ENCODE measurements at regions not wholly inside any gene's neighbourhood (a gene's known extent, or its start where the extent isn't known, plus 50 kb on each side); places are given as distances from the start of the nearest gene placed in this dataset.

DNA sequence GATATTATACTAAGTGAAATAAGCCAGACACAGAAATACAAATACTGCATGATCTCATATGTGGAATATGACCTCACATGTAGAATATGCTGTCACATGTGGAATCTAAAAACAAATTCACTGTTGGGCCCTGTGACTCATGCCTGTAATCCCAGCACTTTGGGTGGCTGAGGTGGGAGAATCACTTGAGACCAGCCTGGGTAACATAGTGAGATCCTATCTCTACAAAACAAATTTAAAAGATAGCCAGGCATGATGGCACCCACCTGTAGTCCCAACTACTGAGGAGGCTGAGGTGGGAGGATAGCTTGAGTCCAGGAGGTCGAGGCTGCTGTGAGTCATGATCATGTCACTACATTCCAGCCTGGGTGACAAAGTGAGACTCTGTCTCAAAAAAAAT is 160.3 kb downstream of the PTEN start:
- no peak overlapping the region for H3K4me3 ChIP-seq (ENCODE audit: low read depth in 1 of 5, low read length in 5 of 5)
- no peak overlapping the region for H3K9ac ChIP-seq (ENCODE audit: low read length in 5 of 5)
- H3K4me1 ChIP-seq (ENCODE audit: control insufficient read depth in 5 of 5, insufficient read depth in 5 of 5, low read length in 5 of 5) = peaks cover 0 to 16% (median 5%) of the 10 kb centered on the region in 5 donors
- H3K36me3 ChIP-seq (ENCODE audit: control insufficient read depth in 5 of 5, insufficient read depth in 5 of 5, low read length in 5 of 5) = no peaks in the 10 kb centered on the region
- no peaks in the 10 kb centered on the region for H3K27me3 ChIP-seq (ENCODE audit: control insufficient read depth in 5 of 5, insufficient read depth in 4 of 5, low read length in 5 of 5)
- no peak overlapping the region for H3K27ac ChIP-seq (ENCODE audit: low read depth, low read length)
- H3K9me3 ChIP-seq (ENCODE audit: control insufficient read depth in 5 of 5, low read length in 5 of 5) = peaks cover 0 to 7% (median 0%) of the 10 kb centered on the region in 5 donors

GRCh38 chr10:88026031-88026430 is 162.6 kb downstream of the PTEN start:
- Histone ChIP-seq H3K9me3 (ENCODE audit: control insufficient read depth in 5 of 5, low read length in 5 of 5) (peaks cover 0 to 7% (median 0%) of the 10 kb centered on the region in 5 donors), H3K27ac (ENCODE audit: low read depth, low read length) (no peak overlapping the region), H3K4me3 (ENCODE audit: low read depth in 1 of 5, low read length in 5 of 5) (no peak overlapping the region), H3K36me3 (ENCODE audit: control insufficient read depth in 5 of 5, insufficient read depth in 5 of 5, low read length in 5 of 5) (no peaks in the 10 kb centered on the region), H3K9ac (ENCODE audit: low read length in 5 of 5) (no peak overlapping the region), H3K4me1 (ENCODE audit: control insufficient read depth in 5 of 5, insufficient read depth in 5 of 5, low read length in 5 of 5) (peaks cover 0 to 16% (median 5%) of the 10 kb centered on the region in 5 donors), H3K27me3 (ENCODE audit: control insufficient read depth in 5 of 5, insufficient read depth in 4 of 5, low read length in 5 of 5) (no peaks in the 10 kb centered on the region)

DNA sequence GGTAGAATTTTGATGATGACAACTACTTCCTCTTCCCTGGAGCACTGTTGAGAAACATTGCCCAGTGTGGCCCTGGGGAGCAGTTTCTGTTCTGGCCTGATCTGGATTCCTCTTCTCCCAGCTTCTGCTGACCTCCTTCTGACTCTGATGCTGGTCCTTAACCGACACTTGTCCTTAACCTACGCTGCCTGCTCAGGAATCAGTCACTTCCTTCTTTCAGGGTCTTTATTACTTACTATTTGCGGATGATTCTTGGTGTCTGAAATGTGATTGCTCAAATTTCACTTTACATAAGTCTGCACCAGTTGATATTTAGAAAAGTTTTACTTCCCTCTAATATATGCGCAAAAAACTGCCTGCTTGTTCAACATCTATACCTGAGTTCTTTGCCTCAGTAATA is 164.1 kb downstream of the PTEN start:
- no peak overlapping the region for H3K4me3 ChIP-seq (ENCODE audit: low read depth in 1 of 5, low read length in 5 of 5)
- H3K27ac ChIP-seq (ENCODE audit: low read depth, low read length) = no peak overlapping the region
- H3K9me3 ChIP-seq (ENCODE audit: control insufficient read depth in 5 of 5, low read length in 5 of 5) = peaks cover 0 to 7% (median 0%) of the 10 kb centered on the region in 5 donors
- no peaks in the 10 kb centered on the region for H3K27me3 ChIP-seq (ENCODE audit: control insufficient read depth in 5 of 5, insufficient read depth in 4 of 5, low read length in 5 of 5)
- no peak overlapping the region for H3K9ac ChIP-seq (ENCODE audit: low read length in 5 of 5)
- no peaks in the 10 kb centered on the region for H3K36me3 ChIP-seq (ENCODE audit: control insufficient read depth in 5 of 5, insufficient read depth in 5 of 5, low read length in 5 of 5)
- peaks cover 0 to 16% (median 5%) of the 10 kb centered on the region in 5 donors for H3K4me1 ChIP-seq (ENCODE audit: control insufficient read depth in 5 of 5, insufficient read depth in 5 of 5, low read length in 5 of 5)

GRCh38 chr10:88028072-88028471 is 164.6 kb downstream of the PTEN start:
- Histone ChIP-seq H3K27me3 (ENCODE audit: control insufficient read depth in 5 of 5, insufficient read depth in 4 of 5, low read length in 5 of 5) (no peaks in the 10 kb centered on the region), H3K4me3 (ENCODE audit: low read depth in 1 of 5, low read length in 5 of 5) (no peak overlapping the region), H3K9ac (ENCODE audit: low read length in 5 of 5) (no peak overlapping the region), H3K4me1 (ENCODE audit: control insufficient read depth in 5 of 5, insufficient read depth in 5 of 5, low read length in 5 of 5) (peaks cover 0 to 16% (median 5%) of the 10 kb centered on the region in 5 donors), H3K9me3 (ENCODE audit: control insufficient read depth in 5 of 5, low read length in 5 of 5) (peaks cover 0 to 7% (median 0%) of the 10 kb centered on the region in 5 donors), H3K27ac (ENCODE audit: low read depth, low read length) (no peak overlapping the region), H3K36me3 (ENCODE audit: control insufficient read depth in 5 of 5, insufficient read depth in 5 of 5, low read length in 5 of 5) (no peaks in the 10 kb centered on the region)

- H3K4me1 ChIP-seq (ENCODE audit: control insufficient read depth in 5 of 5, insufficient read depth in 5 of 5, low read length in 5 of 5) = peaks cover 0 to 16% (median 5%) of the 10 kb centered on the region in 5 donors
- peaks cover 0 to 7% (median 0%) of the 10 kb centered on the region in 5 donors for H3K9me3 ChIP-seq (ENCODE audit: control insufficient read depth in 5 of 5, low read length in 5 of 5)
- no peak overlapping the region for H3K4me3 ChIP-seq (ENCODE audit: low read depth in 1 of 5, low read length in 5 of 5)
- no peaks in the 10 kb centered on the region for H3K27me3 ChIP-seq (ENCODE audit: control insufficient read depth in 5 of 5, insufficient read depth in 4 of 5, low read length in 5 of 5)
- H3K27ac ChIP-seq (ENCODE audit: low read depth, low read length) = no peak overlapping the region
- H3K9ac ChIP-seq (ENCODE audit: low read length in 5 of 5) = no peak overlapping the region
- H3K36me3 ChIP-seq (ENCODE audit: control insufficient read depth in 5 of 5, insufficient read depth in 5 of 5, low read length in 5 of 5) = no peaks in the 10 kb centered on the region
Observed at GRCh38 chr10:88028654-88029053, 165.2 kb downstream of the PTEN start.

- H3K4me3 ChIP-seq (ENCODE audit: low read depth in 1 of 5, low read length in 5 of 5) = no peak overlapping the region
- no peak overlapping the region for H3K27ac ChIP-seq (ENCODE audit: low read depth, low read length)
- H3K27me3 ChIP-seq (ENCODE audit: control insufficient read depth in 5 of 5, insufficient read depth in 4 of 5, low read length in 5 of 5) = no peaks in the 10 kb centered on the region
- no peak overlapping the region for H3K9ac ChIP-seq (ENCODE audit: low read length in 5 of 5)
- H3K36me3 ChIP-seq (ENCODE audit: control insufficient read depth in 5 of 5, insufficient read depth in 5 of 5, low read length in 5 of 5) = no peaks in the 10 kb centered on the region
- H3K4me1 ChIP-seq (ENCODE audit: control insufficient read depth in 5 of 5, insufficient read depth in 5 of 5, low read length in 5 of 5) = peaks cover 0 to 4% (median 0%) of the 10 kb centered on the region in 5 donors
- H3K9me3 ChIP-seq (ENCODE audit: control insufficient read depth in 5 of 5, low read length in 5 of 5) = no peaks in the 10 kb centered on the region
Observed at GRCh38 chr10:88032566-88032965, 169.1 kb downstream of the PTEN start.

DNA sequence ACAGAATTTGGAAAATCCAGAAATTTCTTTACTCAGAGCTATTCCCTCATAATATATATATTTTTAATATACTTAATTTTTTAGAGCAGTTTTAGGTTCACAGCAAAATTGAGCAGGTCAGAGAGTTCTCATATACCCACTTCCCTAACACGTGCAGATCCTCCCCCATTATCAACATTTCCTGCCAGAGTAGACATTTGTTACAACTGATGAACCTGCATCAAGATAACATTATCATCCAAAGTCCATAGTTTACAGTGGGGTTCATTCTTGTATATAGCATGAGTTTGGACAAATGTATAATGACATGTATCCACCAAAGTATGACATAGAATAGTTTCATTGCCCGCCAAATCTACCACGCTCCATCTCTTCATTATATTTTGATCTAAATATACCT is 170.0 kb downstream of the PTEN start:
- no peaks in the 10 kb centered on the region for H3K9me3 ChIP-seq (ENCODE audit: control insufficient read depth in 5 of 5, low read length in 5 of 5)
- no peaks in the 10 kb centered on the region for H3K36me3 ChIP-seq (ENCODE audit: control insufficient read depth in 5 of 5, insufficient read depth in 5 of 5, low read length in 5 of 5)
- no peak overlapping the region for H3K9ac ChIP-seq (ENCODE audit: low read length in 5 of 5)
- H3K4me1 ChIP-seq (ENCODE audit: control insufficient read depth in 5 of 5, insufficient read depth in 5 of 5, low read length in 5 of 5) = no peaks in the 10 kb centered on the region
- H3K27me3 ChIP-seq (ENCODE audit: control insufficient read depth in 5 of 5, insufficient read depth in 4 of 5, low read length in 5 of 5) = no peaks in the 10 kb centered on the region
- H3K4me3 ChIP-seq (ENCODE audit: low read depth in 1 of 5, low read length in 5 of 5) = no peak overlapping the region
- no peak overlapping the region for H3K27ac ChIP-seq (ENCODE audit: low read depth, low read length)

DNA sequence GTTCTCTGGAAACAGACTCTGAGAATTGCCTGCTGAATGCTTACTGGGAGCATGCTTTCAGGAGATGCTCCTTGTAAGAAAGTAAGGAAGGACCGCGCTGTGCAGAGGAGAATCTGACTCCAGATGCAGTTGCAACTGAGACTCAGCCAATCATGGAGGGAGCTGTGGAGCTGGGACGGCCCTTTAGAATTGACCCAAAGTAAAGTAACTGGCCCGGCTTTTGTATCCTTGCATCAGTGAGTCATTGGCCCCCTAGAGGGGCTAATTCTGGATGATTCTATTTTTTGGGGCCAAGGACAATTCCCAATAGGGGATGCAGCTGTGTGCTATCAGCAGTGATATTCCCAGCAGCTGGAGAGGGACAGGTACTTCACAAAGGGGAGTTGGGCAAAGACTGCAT is 170.4 kb downstream of the PTEN start:
- H3K4me1 ChIP-seq (ENCODE audit: control insufficient read depth in 5 of 5, insufficient read depth in 5 of 5, low read length in 5 of 5) = no peaks in the 10 kb centered on the region
- no peaks in the 10 kb centered on the region for H3K27me3 ChIP-seq (ENCODE audit: control insufficient read depth in 5 of 5, insufficient read depth in 4 of 5, low read length in 5 of 5)
- H3K27ac ChIP-seq (ENCODE audit: low read depth, low read length) = no peak overlapping the region
- no peak overlapping the region for H3K4me3 ChIP-seq (ENCODE audit: low read depth in 1 of 5, low read length in 5 of 5)
- H3K36me3 ChIP-seq (ENCODE audit: control insufficient read depth in 5 of 5, insufficient read depth in 5 of 5, low read length in 5 of 5) = no peaks in the 10 kb centered on the region
- no peak overlapping the region for H3K9ac ChIP-seq (ENCODE audit: low read length in 5 of 5)
- H3K9me3 ChIP-seq (ENCODE audit: control insufficient read depth in 5 of 5, low read length in 5 of 5) = no peaks in the 10 kb centered on the region

DNA sequence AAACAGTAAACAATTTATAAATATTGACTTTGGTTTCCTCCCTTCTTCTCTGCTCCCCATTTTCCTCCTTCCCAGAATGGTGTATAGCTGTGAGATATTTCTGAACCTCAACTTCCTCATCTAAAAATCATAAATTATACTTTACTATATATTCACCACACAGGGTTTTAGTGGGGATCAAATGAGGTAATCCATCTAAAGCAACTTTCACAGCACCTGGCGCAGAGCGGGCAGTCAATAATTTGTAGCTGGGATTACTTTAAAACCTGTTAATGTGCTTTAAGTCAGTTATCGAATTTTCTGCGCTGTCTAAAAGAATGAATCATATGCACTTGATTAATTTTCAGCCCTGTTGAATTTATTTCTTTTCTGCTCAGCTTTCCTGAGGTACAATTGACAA is 172.7 kb downstream of the PTEN start:
- Histone ChIP-seq H3K9ac (ENCODE audit: low read length in 5 of 5) (no peak overlapping the region), H3K36me3 (ENCODE audit: control insufficient read depth in 5 of 5, insufficient read depth in 5 of 5, low read length in 5 of 5) (no peaks in the 10 kb centered on the region), H3K4me1 (ENCODE audit: control insufficient read depth in 5 of 5, insufficient read depth in 5 of 5, low read length in 5 of 5) (peaks cover 0 to 10% (median 6%) of the 10 kb centered on the region in 5 donors), H3K4me3 (ENCODE audit: low read depth in 1 of 5, low read length in 5 of 5) (no peak overlapping the region), H3K9me3 (ENCODE audit: control insufficient read depth in 5 of 5, low read length in 5 of 5) (no peaks in the 10 kb centered on the region), H3K27ac (ENCODE audit: low read depth, low read length) (no peak overlapping the region), H3K27me3 (ENCODE audit: control insufficient read depth in 5 of 5, insufficient read depth in 4 of 5, low read length in 5 of 5) (no peaks in the 10 kb centered on the region)

GRCh38 chr10:88037623-88038022 is 174.2 kb downstream of the PTEN start:
- Histone ChIP-seq H3K4me1 (ENCODE audit: control insufficient read depth in 5 of 5, insufficient read depth in 5 of 5, low read length in 5 of 5) (peaks cover 0 to 25% (median 19%) of the 10 kb centered on the region in 5 donors), H3K9me3 (ENCODE audit: control insufficient read depth in 5 of 5, low read length in 5 of 5) (no peaks in the 10 kb centered on the region), H3K36me3 (ENCODE audit: control insufficient read depth in 5 of 5, insufficient read depth in 5 of 5, low read length in 5 of 5) (no peaks in the 10 kb centered on the region), H3K27me3 (ENCODE audit: control insufficient read depth in 5 of 5, insufficient read depth in 4 of 5, low read length in 5 of 5) (no peaks in the 10 kb centered on the region), H3K4me3 (ENCODE audit: low read depth in 1 of 5, low read length in 5 of 5) (no peak overlapping the region), H3K9ac (ENCODE audit: low read length in 5 of 5) (no peak overlapping the region), H3K27ac (ENCODE audit: low read depth, low read length) (no peak overlapping the region)

DNA sequence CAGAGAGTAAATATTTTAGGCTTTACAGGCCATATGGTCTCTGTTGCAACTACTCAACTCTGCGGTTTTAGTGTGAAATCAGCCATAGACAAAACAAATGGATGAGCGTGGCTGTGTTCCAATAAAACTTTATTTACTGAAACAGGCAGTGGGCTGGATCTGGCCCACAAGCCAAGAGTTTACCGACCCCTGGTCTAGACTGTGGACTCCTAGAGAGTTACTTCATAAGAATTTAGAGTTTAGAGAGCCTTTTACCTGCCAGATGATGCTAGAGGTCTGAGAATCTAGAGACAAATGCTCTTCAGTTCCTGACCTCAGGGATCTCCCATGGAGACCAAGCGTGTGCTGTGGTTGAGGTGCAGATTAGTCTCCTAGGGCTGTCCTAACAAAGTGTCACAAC is 174.8 kb downstream of the PTEN start:
- no peaks in the 10 kb centered on the region for H3K9me3 ChIP-seq (ENCODE audit: control insufficient read depth in 5 of 5, low read length in 5 of 5)
- no peaks in the 10 kb centered on the region for H3K27me3 ChIP-seq (ENCODE audit: control insufficient read depth in 5 of 5, insufficient read depth in 4 of 5, low read length in 5 of 5)
- H3K36me3 ChIP-seq (ENCODE audit: control insufficient read depth in 5 of 5, insufficient read depth in 5 of 5, low read length in 5 of 5) = no peaks in the 10 kb centered on the region
- no peak overlapping the region for H3K4me3 ChIP-seq (ENCODE audit: low read depth in 1 of 5, low read length in 5 of 5)
- no peak overlapping the region for H3K9ac ChIP-seq (ENCODE audit: low read length in 5 of 5)
- H3K27ac ChIP-seq (ENCODE audit: low read depth, low read length) = no peak overlapping the region
- peaks cover 0 to 30% (median 24%) of the 10 kb centered on the region in 5 donors for H3K4me1 ChIP-seq (ENCODE audit: control insufficient read depth in 5 of 5, insufficient read depth in 5 of 5, low read length in 5 of 5)

Measured in subcutaneous abdominal adipose tissue (tissue), 5 donors.